ENCODE measurements at regions not wholly inside any gene's neighbourhood (a gene's known extent, or its start where the extent isn't known, plus 50 kb on each side); places are given as distances from the start of the nearest gene placed in this dataset.

GRCh38 chr18:10130606-10131005 lies 216.8 kb downstream of the VAPA start:
- TF ChIP-seq POLR2A (IDR thresholded peaks at IDR 0.05), result no peak
- TF ChIP-seq, protein P1, sequence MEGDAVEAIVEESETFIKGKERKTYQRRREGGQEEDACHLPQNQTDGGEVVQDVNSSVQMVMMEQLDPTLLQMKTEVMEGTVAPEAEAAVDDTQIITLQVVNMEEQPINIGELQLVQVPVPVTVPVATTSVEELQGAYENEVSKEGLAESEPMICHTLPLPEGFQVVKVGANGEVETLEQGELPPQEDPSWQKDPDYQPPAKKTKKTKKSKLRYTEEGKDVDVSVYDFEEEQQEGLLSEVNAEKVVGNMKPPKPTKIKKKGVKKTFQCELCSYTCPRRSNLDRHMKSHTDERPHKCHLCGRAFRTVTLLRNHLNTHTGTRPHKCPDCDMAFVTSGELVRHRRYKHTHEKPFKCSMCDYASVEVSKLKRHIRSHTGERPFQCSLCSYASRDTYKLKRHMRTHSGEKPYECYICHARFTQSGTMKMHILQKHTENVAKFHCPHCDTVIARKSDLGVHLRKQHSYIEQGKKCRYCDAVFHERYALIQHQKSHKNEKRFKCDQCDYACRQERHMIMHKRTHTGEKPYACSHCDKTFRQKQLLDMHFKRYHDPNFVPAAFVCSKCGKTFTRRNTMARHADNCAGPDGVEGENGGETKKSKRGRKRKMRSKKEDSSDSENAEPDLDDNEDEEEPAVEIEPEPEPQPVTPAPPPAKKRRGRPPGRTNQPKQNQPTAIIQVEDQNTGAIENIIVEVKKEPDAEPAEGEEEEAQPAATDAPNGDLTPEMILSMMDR (IDR thresholded peaks at IDR 0.05), result no peak

All from ovary (tissue), 3 donors.